Astrocyte (in vitro differentiated cells and primary cell): ENCODE measurements at regions not wholly inside any gene's neighbourhood (a gene's known extent, or its start where the extent isn't known, plus 50 kb on each side); places are given as distances from the start of the nearest gene placed in this dataset.

Experiments used
- DNase-seq: peaks from one replicate; pipeline ENCODE4 v3.0.0-alpha.2; 2010; ENCODE audit warnings: low read depth
- FAIRE-seq: peaks from 2 replicates; lab custom pipeline; 2011; peaks lifted over from hg19 to GRCh38; lab: Jason Lieb, UNC
- H2AFZ ChIP-seq: 2 replicates; pipeline ENCODE4 v1.6.0; 2012; ENCODE audit warnings: low read depth, low read length, inconsistent platforms
- H3K27ac ChIP-seq: 2 replicates; pipeline ENCODE4 v1.5.1; 2011; ENCODE audit warnings: low read depth, low read length, inconsistent platforms
- H3K27me3 ChIP-seq: 2 replicates; pipeline ENCODE4 v1.6.0; 2011; ENCODE audit warnings: low read length, inconsistent platforms; ENCODE audit not compliant: insufficient read depth
- H3K36me3 ChIP-seq: 2 replicates; pipeline ENCODE4 v1.5.1; 2011; ENCODE audit warnings: low read length, inconsistent platforms; ENCODE audit not compliant: insufficient read depth
- H3K4me1 ChIP-seq: 2 replicates; pipeline ENCODE4 v1.5.1; 2011; ENCODE audit warnings: low read length, inconsistent platforms; ENCODE audit not compliant: insufficient read depth
- H3K4me2 ChIP-seq: 2 replicates; pipeline ENCODE4 v1.6.0; 2012; ENCODE audit warnings: low read length, inconsistent platforms
- H3K4me3 ChIP-seq: 2 replicates; pipeline ENCODE4 v1.5.1; 2011; ENCODE audit warnings: low read depth, mild to moderate bottlenecking, low read length, inconsistent platforms; ENCODE audit not compliant: insufficient read depth
- H3K79me2 ChIP-seq: 2 replicates; pipeline ENCODE4 v1.6.0; 2012; ENCODE audit warnings: mild to moderate bottlenecking, low read length, inconsistent platforms; ENCODE audit not compliant: insufficient read depth
- H3K9ac ChIP-seq: 2 replicates; pipeline ENCODE4 v1.6.0; 2012; ENCODE audit warnings: mild to moderate bottlenecking, low read length, inconsistent platforms
- H3K9me3 ChIP-seq: 2 replicates; pipeline ENCODE4 v1.5.1; 2012; ENCODE audit warnings: low read depth, mild to moderate bottlenecking, low read length, inconsistent platforms; ENCODE audit not compliant: insufficient read depth
- H4K20me1 ChIP-seq: 2 replicates; pipeline ENCODE4 v1.6.0; 2012; ENCODE audit warnings: low read length, inconsistent platforms; ENCODE audit not compliant: insufficient read depth
- H3K27ac Mint-ChIP-seq: one replicate; pipeline ENCODE4 v1.8.0; 2021; ENCODE audit warnings: mild to moderate bottlenecking, mixed read lengths; ENCODE audit not compliant: unreplicated experiment
- H3K27me3 Mint-ChIP-seq: one replicate; pipeline ENCODE4 v1.8.0; 2021; ENCODE audit warnings: low read depth, mixed read lengths; ENCODE audit not compliant: unreplicated experiment
- H3K36me3 Mint-ChIP-seq: one replicate; pipeline ENCODE4 v1.8.0; 2021; ENCODE audit warnings: low read depth, mixed read lengths; ENCODE audit not compliant: unreplicated experiment
- H3K4me1 Mint-ChIP-seq: one replicate; pipeline ENCODE4 v1.8.0; 2021; ENCODE audit warnings: low read depth, mixed read lengths; ENCODE audit not compliant: unreplicated experiment
- H3K4me3 Mint-ChIP-seq: one replicate; pipeline ENCODE4 v1.8.0; 2021; ENCODE audit warnings: mild to moderate bottlenecking, moderate library complexity, mixed read lengths; ENCODE audit not compliant: unreplicated experiment
- H3K9me3 Mint-ChIP-seq: one replicate; pipeline ENCODE4 v1.8.0; 2021; ENCODE audit warnings: mild to moderate bottlenecking, mixed read lengths; ENCODE audit not compliant: unreplicated experiment
- EZH2 ChIP-seq: IDR thresholded peaks from 2 replicates; pipeline ENCODE4 v1.6.1; 2012; ENCODE audit warnings: mild to moderate bottlenecking, low read length, inconsistent platforms; ENCODE audit not compliant: insufficient read depth
- TF ChIP-seq, protein P1 (sequence below): IDR thresholded peaks from 2 replicates; pipeline ENCODE4 v1.5.1; 2011; ENCODE audit warnings: low read depth, mild to moderate bottlenecking, inconsistent platforms, low read length, moderate library complexity; ENCODE audit not compliant: insufficient read depth

DNA sequence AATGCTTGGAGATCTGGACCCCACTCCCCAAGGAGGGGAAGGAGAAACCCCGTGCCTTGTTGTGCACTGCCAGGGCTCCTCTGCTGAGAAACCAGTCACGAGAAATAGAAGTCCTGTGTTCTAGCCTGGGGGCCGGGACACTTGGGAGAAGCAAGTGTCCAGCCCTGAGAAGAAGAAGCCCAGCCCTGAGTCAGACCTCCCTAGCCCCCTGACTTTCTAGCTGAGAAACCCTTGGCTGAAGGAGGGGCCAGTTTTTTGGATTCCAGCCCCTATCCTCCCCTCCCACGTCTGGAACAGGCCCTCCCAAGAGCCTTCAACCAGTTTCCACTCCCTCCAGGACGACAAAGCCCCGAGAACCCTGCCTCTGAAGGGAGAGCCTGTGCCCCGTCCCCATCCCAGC, 100.5 kb downstream of the NAV1 start:
- no peaks in the 10 kb centered on the region for H3K9me3 Mint-ChIP-seq
- Histone ChIP-seq H3K27ac (no peak overlapping the region), H3K9me3 (no peaks in the 10 kb centered on the region), H2AFZ (no peak overlapping the region), H3K4me1 (peaks cover 33% of the 10 kb centered on the region), H4K20me1 (peaks cover 18% of the 10 kb centered on the region), H3K27me3 (no peaks in the 10 kb centered on the region), H3K9ac (no peak overlapping the region), H3K79me2 (peaks cover 32% of the 10 kb centered on the region), H3K36me3 (peaks cover 4% of the 10 kb centered on the region), H3K4me2 (no peak overlapping the region), H3K4me3 (no peak overlapping the region)
- peaks cover 3% of the 10 kb centered on the region for H3K27me3 Mint-ChIP-seq
- H3K4me3 Mint-ChIP-seq: no peak overlapping the region
- no peak overlapping the region for H3K27ac Mint-ChIP-seq
- peaks cover 20% of the 10 kb centered on the region for H3K4me1 Mint-ChIP-seq
- FAIRE-seq (no peak), DNase-seq (no peak)
- peaks cover 27% of the 10 kb centered on the region for H3K36me3 Mint-ChIP-seq
- no peak for TF ChIP-seq EZH2
- TF ChIP-seq, protein P1, sequence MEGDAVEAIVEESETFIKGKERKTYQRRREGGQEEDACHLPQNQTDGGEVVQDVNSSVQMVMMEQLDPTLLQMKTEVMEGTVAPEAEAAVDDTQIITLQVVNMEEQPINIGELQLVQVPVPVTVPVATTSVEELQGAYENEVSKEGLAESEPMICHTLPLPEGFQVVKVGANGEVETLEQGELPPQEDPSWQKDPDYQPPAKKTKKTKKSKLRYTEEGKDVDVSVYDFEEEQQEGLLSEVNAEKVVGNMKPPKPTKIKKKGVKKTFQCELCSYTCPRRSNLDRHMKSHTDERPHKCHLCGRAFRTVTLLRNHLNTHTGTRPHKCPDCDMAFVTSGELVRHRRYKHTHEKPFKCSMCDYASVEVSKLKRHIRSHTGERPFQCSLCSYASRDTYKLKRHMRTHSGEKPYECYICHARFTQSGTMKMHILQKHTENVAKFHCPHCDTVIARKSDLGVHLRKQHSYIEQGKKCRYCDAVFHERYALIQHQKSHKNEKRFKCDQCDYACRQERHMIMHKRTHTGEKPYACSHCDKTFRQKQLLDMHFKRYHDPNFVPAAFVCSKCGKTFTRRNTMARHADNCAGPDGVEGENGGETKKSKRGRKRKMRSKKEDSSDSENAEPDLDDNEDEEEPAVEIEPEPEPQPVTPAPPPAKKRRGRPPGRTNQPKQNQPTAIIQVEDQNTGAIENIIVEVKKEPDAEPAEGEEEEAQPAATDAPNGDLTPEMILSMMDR: no peak

DNA sequence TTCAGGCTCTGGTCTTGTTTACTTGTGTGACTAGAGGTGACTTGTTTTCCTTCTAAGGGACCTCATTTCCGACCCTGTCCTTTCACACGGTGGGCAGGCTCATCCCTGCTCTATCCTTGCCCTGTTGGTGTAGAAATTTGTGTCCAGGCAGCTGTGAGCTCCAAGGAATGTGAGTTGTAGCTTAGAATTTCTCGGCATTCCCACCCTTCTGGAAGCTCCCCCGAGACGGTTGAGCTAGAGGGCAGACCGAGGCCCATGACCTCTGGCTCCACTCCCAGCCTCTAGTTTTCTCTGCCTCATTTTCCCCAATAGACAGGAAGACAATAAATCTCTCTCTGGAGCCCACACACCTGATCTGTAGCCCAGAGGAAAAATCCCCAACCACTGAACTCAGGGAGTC, 100.9 kb downstream of the NAV1 start:
- no peaks in the 10 kb centered on the region for H3K9me3 Mint-ChIP-seq
- H3K4me3 Mint-ChIP-seq: no peak overlapping the region
- H3K27me3 Mint-ChIP-seq: peaks cover 3% of the 10 kb centered on the region
- H3K4me1 ChIP-seq: peaks cover 28% of the 10 kb centered on the region
- FAIRE-seq (no peak), DNase-seq (no peak)
- H2AFZ ChIP-seq: no peak overlapping the region
- H3K9me3 ChIP-seq: no peaks in the 10 kb centered on the region
- peaks cover 28% of the 10 kb centered on the region for H3K36me3 Mint-ChIP-seq
- H3K27ac ChIP-seq: no peak overlapping the region
- peaks cover 16% of the 10 kb centered on the region for H3K4me1 Mint-ChIP-seq
- TF ChIP-seq EZH2: no peak
- TF ChIP-seq, protein P1: no peak
- H3K27me3 ChIP-seq: no peaks in the 10 kb centered on the region
- no peak overlapping the region for H3K27ac Mint-ChIP-seq
- H3K4me2 ChIP-seq: no peak overlapping the region
- H3K9ac ChIP-seq: no peak overlapping the region
- peaks cover 15% of the 10 kb centered on the region for H4K20me1 ChIP-seq
- H3K36me3 ChIP-seq: peaks cover 5% of the 10 kb centered on the region
- peaks cover 36% of the 10 kb centered on the region for H3K79me2 ChIP-seq
- no peak overlapping the region for H3K4me3 ChIP-seq

DNA sequence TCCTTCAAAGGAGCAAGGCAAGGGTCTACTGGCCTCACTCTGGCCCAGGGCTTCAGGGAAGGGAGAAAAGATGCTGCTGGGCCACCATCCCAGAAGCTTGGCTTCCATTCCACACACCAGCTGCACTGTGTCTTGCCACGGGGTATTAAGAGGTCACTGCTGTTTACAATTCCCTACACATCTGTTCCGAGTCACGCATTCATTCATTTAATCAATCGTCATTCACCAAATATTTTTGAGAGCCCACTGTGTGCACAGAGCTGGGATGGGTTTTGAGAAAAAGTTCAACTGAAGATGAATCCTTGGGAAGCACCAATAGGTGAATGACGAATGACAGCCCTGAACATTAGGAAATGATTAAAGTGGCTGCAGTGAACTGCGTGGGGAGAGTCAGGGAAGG, 101.7 kb downstream of the NAV1 start:
- DNase-seq (peak; percentile 75), FAIRE-seq (no peak)
- H3K36me3 ChIP-seq: peaks cover 5% of the 10 kb centered on the region
- no peak overlapping the region for H3K4me3 ChIP-seq
- no peak overlapping the region for H3K4me3 Mint-ChIP-seq
- TF ChIP-seq, protein P1: no peak
- TF ChIP-seq EZH2: no peak
- H3K27me3 Mint-ChIP-seq: peaks cover 3% of the 10 kb centered on the region
- peaks cover 14% of the 10 kb centered on the region for H3K4me1 Mint-ChIP-seq
- no peak overlapping the region for H3K4me2 ChIP-seq
- no peak overlapping the region for H2AFZ ChIP-seq
- H3K27me3 ChIP-seq: no peaks in the 10 kb centered on the region
- peaks cover 18% of the 10 kb centered on the region for H4K20me1 ChIP-seq
- H3K36me3 Mint-ChIP-seq: peaks cover 28% of the 10 kb centered on the region
- H3K27ac ChIP-seq: no peak overlapping the region
- H3K79me2 ChIP-seq: peaks cover 33% of the 10 kb centered on the region
- no peaks in the 10 kb centered on the region for H3K9me3 ChIP-seq
- H3K9ac ChIP-seq: no peak overlapping the region
- no peaks in the 10 kb centered on the region for H3K9me3 Mint-ChIP-seq
- H3K4me1 ChIP-seq: peaks cover 23% of the 10 kb centered on the region
- no peak overlapping the region for H3K27ac Mint-ChIP-seq
